D721Med (cell line): ENCODE measurements at regions not wholly inside any gene's neighbourhood (a gene's known extent, or its start where the extent isn't known, plus 50 kb on each side); places are given as distances from the start of the nearest gene placed in this dataset.

ENCODE experiments used
- DNase-seq: peaks from one replicate; pipeline ENCODE4 v3.0.0; 2011; ENCODE audit warnings: low spot score; ENCODE audit not compliant: insufficient read length
- FAIRE-seq: peaks from 2 replicates; lab custom pipeline; 2011; peaks lifted over from hg19 to GRCh38; lab: Jason Lieb, UNC
- CTCF ChIP-seq: IDR thresholded peaks from 2 replicates; pipeline ENCODE4 v1.5.1; 2012; ENCODE audit warnings: mild to moderate bottlenecking, control low read depth; ENCODE audit not compliant: insufficient read depth; ENCODE audit errors: missing control alignments

DNA sequence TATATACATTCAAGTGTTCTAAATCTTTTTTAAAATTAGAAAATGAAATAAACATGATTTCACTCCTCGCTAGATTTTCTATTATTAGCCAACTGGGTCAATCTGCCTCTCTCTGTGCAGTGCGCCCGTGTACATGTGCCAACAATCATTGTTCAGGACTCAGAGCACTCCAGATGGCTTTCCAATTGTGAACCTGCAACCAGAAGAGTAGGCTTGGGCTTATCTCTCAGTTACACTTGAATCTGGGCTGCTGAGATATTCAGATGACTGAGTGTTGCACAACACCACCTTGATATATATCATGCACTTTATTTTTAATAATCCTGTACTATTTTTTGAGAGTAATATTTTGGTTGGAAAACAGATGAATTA is 184.0 kb upstream of the FSTL5 start:
- FAIRE-seq, result no peak

DNA sequence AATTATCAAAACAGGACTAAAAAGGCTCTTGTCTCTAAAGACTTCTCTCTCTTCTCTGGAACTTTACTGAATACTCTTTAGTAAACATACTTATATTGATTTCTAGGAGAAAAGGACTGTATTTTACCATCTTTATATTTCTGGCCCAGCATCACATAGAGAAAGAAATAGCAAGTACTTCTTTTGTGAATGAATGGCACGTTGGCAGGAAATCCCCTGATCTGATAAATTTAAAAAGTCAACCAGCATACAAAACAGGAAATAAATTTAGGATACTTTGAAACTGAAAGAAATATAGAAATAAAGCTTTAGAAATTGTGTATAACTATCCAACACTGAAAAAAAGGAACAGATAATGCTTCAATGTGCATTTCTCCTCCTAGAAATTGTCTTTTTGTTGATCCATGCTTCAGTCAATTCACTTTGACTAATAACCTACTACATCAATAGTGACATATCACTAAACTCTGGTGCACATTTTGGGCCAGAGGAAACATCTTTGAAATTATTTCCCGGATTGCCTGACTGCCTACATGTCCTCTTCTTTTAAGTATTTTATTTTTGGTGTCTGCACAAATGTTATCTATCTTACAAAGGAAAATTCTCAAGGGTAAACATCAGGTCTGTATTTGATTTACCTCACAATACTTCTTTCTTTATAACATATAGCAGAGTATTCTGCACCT is 183.5 kb upstream of the FSTL5 start:
- FAIRE-seq (no peak), DNase-seq (no peak)
- no peak for TF ChIP-seq CTCF

More for the DNA sequence above, 184.0 kb upstream of the FSTL5 start:
- no peak for DNase-seq
- no peak for TF ChIP-seq CTCF

GRCh38 chr4:162343967-162344366 is 180.2 kb upstream of the FSTL5 start:
- TF ChIP-seq CTCF, result no peak
- no peak for DNase-seq
- no peak for FAIRE-seq

DNA sequence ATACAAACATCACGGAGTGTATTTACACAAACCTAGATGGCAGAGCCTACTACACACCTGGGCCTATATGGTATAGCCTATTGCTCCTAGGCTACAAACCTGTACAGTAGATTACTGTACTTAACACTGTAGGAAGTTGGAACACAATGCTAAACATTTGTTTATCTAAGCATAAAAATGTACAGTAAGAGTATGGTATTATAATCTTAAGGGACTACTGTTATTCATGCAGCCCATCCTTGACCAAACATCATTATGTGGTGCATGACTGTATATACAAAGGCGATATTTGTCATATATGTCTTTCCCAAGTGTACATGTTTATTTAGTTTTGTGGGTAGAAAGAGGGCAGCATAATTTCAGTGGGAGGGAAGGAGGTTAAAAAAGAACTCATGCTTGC is 177.7 kb upstream of the FSTL5 start:
- FAIRE-seq, result no peak
- TF ChIP-seq CTCF, result no peak
- DNase-seq, result no peak

DNA sequence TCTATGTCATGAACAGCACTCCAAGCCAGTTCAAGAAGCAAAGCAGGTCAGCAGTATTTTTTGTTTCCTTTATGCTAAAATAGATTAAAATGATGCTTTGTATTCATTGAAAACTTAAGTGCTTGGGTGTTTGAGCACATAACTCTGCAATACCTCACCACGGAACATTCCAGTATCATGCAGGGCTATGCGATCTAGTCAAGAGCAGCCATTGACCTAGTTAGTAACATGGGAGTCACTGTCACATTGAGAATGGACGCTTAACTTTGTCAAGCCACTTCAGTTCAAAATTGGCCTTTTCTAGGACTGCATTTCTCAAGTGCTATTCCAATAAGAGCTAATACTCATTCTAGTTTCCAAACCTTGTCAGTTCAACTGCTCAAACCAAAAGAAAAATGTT is 160.1 kb upstream of the FSTL5 start:
- DNase-seq (no peak), FAIRE-seq (no peak)
- no peak for TF ChIP-seq CTCF

DNA sequence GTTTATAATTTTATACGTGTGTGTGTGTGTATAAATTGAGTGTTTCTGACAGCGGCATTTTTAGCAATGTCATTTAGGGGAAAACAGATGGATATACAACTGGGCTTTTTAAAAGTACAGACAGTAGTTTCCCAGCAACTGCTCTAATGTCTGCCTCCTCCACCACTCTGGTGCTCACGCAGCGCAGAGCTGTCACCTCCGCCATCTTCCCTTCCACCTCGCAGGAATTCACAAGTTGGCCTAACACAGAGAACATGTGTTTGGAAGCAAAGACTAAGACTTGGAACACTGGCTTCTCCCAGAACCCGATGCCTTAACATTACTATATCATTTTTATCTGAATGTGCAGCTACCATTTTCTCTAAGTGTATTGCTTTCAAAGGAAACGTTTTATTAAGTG is 158.3 kb upstream of the FSTL5 start:
- DNase-seq (no peak), FAIRE-seq (no peak)
- TF ChIP-seq CTCF, result no peak

DNA sequence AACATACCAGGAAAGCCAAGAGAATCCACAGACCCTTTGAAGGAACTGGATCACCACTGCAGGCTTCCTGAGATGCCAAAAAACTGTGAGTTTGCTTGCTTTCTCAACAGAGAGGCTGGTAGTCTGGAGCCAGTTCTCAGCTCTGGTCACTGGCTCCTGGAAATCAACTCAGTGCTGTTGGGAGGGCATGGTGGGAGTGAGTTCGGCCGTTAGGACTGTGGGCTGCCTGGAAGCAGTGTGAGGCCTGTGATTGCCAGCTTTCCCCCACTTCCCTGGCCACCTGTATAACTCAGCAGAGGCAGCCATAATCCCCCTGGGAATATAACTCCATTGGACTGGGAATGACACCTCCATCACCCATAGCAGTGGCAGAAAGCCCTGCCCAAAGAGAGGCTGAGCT is 122.0 kb upstream of the FSTL5 start:
- no peak for FAIRE-seq
- no peak for DNase-seq
- TF ChIP-seq CTCF, result no peak
